IMR-90 (cell line): ENCODE measurements at regions not wholly inside any gene's neighbourhood (a gene's known extent, or its start where the extent isn't known, plus 50 kb on each side); places are given as distances from the start of the nearest gene placed in this dataset.

Experiments used
- ATAC-seq: fragments of 200-7000 bp; cut with Tn5 transposase; 2 replicates; pipeline ENCODE4 v1.9.1; 2020; ENCODE audit warnings: low read depth, mild to moderate bottlenecking, moderate library complexity
- BruUV-seq: library from RNA; stranded (reverse); fragments of 400-500 nt; replicated peaks from 2 replicates; lab custom pipeline; 2021; lab: Mats Ljungman, UMichigan
- CTCF ChIA-PET: fragments of 300-600 bp; formaldehyde crosslinking; extraction: SDS; loops from one replicate; lab custom pipeline; 2021; ENCODE audit warnings: antibody characterized with exemption; lab: Yijun Ruan, JAX
- POLR2A ChIA-PET: fragments of 300-600 bp; sonication (Branson Sonifier 250); formaldehyde crosslinking; loops from one replicate; lab custom pipeline; 2022; ENCODE audit warnings: antibody characterized with exemption; ENCODE audit not compliant: unreplicated experiment; lab: Charles Lee
- DNase-seq: peaks from one replicate; pipeline ENCODE4 v3.0.0; 2013
- H2AFZ ChIP-seq: replicated peaks from 2 replicates; pipeline ENCODE3; 2013; ENCODE audit warnings: low read length, mild to moderate bottlenecking; ENCODE audit not compliant: poor library complexity
- H2AK5ac ChIP-seq: 2 replicates; pipeline ENCODE4 v1.6.1; 2013; ENCODE audit warnings: low read depth, low read length, inconsistent platforms
- H2AK9ac ChIP-seq: replicated peaks from 2 replicates; pipeline ENCODE3; 2013; ENCODE audit warnings: mild to moderate bottlenecking, low read depth, low read length, moderate library complexity; ENCODE audit not compliant: poor library complexity
- H2BK120ac ChIP-seq: 2 replicates; pipeline ENCODE4 v1.6.1; 2013; ENCODE audit warnings: low read depth, low read length, inconsistent platforms
- H2BK15ac ChIP-seq: 3 replicates; pipeline ENCODE4 v1.6.1; 2013; ENCODE audit warnings: low read depth, low read length, inconsistent platforms
- H2BK20ac ChIP-seq: 2 replicates; pipeline ENCODE4 v1.6.1; 2013; ENCODE audit warnings: low read depth, mild to moderate bottlenecking, inconsistent platforms, low read length, moderate library complexity
- H2BK5ac ChIP-seq: 2 replicates; pipeline ENCODE4 v1.6.1; 2013; ENCODE audit warnings: mild to moderate bottlenecking, low read depth, low read length, inconsistent platforms; ENCODE audit not compliant: poor library complexity, severe bottlenecking
- H3K14ac ChIP-seq: replicated peaks from 2 replicates; pipeline ENCODE4 v1.6.1; 2013; ENCODE audit warnings: low read depth, low read length, inconsistent platforms
- H3K18ac ChIP-seq: 2 replicates; pipeline ENCODE4 v1.6.1; 2013; ENCODE audit warnings: low read depth, low read length, control low read depth
- H3K23ac ChIP-seq: 2 replicates; pipeline ENCODE4 v1.6.1; 2013; ENCODE audit warnings: low read depth, low read length, inconsistent platforms
- H3K27ac ChIP-seq: 2 replicates; pipeline ENCODE4 v1.5.1; 2013; ENCODE audit warnings: mild to moderate bottlenecking, control low read depth, low read length; ENCODE audit not compliant: insufficient read depth
- H3K27me3 ChIP-seq: 2 replicates; pipeline ENCODE4 v1.6.1; 2013; ENCODE audit warnings: low read length; ENCODE audit not compliant: control insufficient read depth, insufficient read depth
- H3K36me3 ChIP-seq: 2 replicates; pipeline ENCODE4 v1.6.1; 2013; ENCODE audit warnings: low read length, mixed read lengths; ENCODE audit not compliant: control insufficient read depth, insufficient read depth
- H3K4ac ChIP-seq: 2 replicates; pipeline ENCODE4 v1.6.1; 2013; ENCODE audit warnings: low read depth, low read length, inconsistent platforms
- H3K4me1 ChIP-seq: 2 replicates; pipeline ENCODE4 v1.6.1; 2013; ENCODE audit warnings: low read length, mixed read lengths; ENCODE audit not compliant: control insufficient read depth, insufficient read depth
- H3K4me2 ChIP-seq: 2 replicates; pipeline ENCODE4 v1.6.1; 2013; ENCODE audit warnings: low read depth, mild to moderate bottlenecking, control low read depth, low read length, moderate library complexity
- H3K4me3 ChIP-seq: 2 replicates; pipeline ENCODE4 v1.5.1; 2013; ENCODE audit warnings: low read depth, mild to moderate bottlenecking, control low read depth, low read length, moderate library complexity; ENCODE audit not compliant: insufficient read depth
- H3K56ac ChIP-seq: 2 replicates; pipeline ENCODE4 v1.6.1; 2013; ENCODE audit warnings: low read length, inconsistent platforms; ENCODE audit not compliant: insufficient read depth; ENCODE audit errors: extremely low read depth
- H3K79me1 ChIP-seq, 2 experiments: 2 replicates each; pipeline ENCODE4 v1.6.1; 2013; ENCODE audit warnings: low read length in 2 of 2, inconsistent platforms in 1 of 2, low read depth in 1 of 2
- H3K9ac ChIP-seq: 2 replicates; pipeline ENCODE4 v1.6.1; 2013; ENCODE audit warnings: low read depth, low read length, control low read depth
- H3K9me1 ChIP-seq: 2 replicates; pipeline ENCODE4 v1.6.1; 2013; ENCODE audit warnings: low read length, inconsistent platforms; ENCODE audit not compliant: insufficient read depth
- H3K9me3 ChIP-seq: 2 replicates; pipeline ENCODE4 v1.6.1; 2013; ENCODE audit warnings: low read length; ENCODE audit not compliant: control insufficient read depth, insufficient read depth
- H4K20me1 ChIP-seq: 2 replicates; pipeline ENCODE4 v1.6.1; 2013; ENCODE audit warnings: low read length, inconsistent platforms; ENCODE audit not compliant: insufficient read depth
- H4K5ac ChIP-seq: 2 replicates; pipeline ENCODE4 v1.6.1; 2013; ENCODE audit warnings: mild to moderate bottlenecking, low read depth, low read length, control low read depth
- H4K8ac ChIP-seq, 2 experiments: 2 replicates each; pipeline ENCODE4 v1.6.1; 2013; ENCODE audit warnings: low read depth in 2 of 2, low read length in 2 of 2, control low read depth in 1 of 2, inconsistent platforms in 1 of 2
- H4K91ac ChIP-seq: 2 replicates; pipeline ENCODE4 v1.6.1; 2013; ENCODE audit warnings: low read depth, low read length, inconsistent platforms; ENCODE audit not compliant: insufficient read depth
- BHLHE40 ChIP-seq: fragments of 150-350 bp; IDR thresholded peaks from 2 replicates; pipeline ENCODE4 v1.6.1; 2016; ENCODE audit warnings: mild to moderate bottlenecking, low read depth, low read length
- CEBPB ChIP-seq: IDR thresholded peaks from 2 replicates; pipeline ENCODE4 v1.6.1; 2012; ENCODE audit warnings: low read depth, low read length, improper control_type of control experiment
- RAD21 ChIP-seq: IDR thresholded peaks from 2 replicates; pipeline ENCODE4 v1.6.1; 2012; ENCODE audit warnings: low read length, improper control_type of control experiment
- WGBS, 2 experiments: methylation state at CpG; one replicate each; pipeline versions ENCODE4 v1.1.5 to v1.1.7; 2013; ENCODE audit warnings: missing lambda C conversion rate in 2 of 2; ENCODE audit not compliant: insufficient read length in 1 of 2; ENCODE audit errors: extremely low coverage in 2 of 2; 5-methylcytosine and 5-hydroxymethylcytosine counted together
- dilution Hi-C: fragments of 300-500 bp; cut with HindIII; formaldehyde crosslinking; loops from one replicate; pipeline ENCODE4 v1.14.3; 2018; ENCODE audit warnings: low sequenced_read_pairs; ENCODE audit not compliant: unreplicated experiment
- in situ Hi-C: fragments of 300-500 bp; cut with MboI; formaldehyde crosslinking; loops from 3 replicates; pipeline ENCODE4 v1.14.3; 2019; ENCODE audit warnings: low sequenced_read_pairs, inconsistent platforms, mixed read lengths
- intact Hi-C: fragments of 100-400 bp; cut with micrococcal nuclease; formaldehyde crosslinking; loops from 2 replicates; pipeline ENCODE4 v1.10.0; 2022
- TF ChIP-seq, protein P1 (sequence below): conservative IDR thresholded peaks from 2 replicates; pipeline ENCODE4 v1.5.1; 2012; ENCODE audit warnings: mild to moderate bottlenecking, low read depth, low read length, improper control_type of control experiment

DNA sequence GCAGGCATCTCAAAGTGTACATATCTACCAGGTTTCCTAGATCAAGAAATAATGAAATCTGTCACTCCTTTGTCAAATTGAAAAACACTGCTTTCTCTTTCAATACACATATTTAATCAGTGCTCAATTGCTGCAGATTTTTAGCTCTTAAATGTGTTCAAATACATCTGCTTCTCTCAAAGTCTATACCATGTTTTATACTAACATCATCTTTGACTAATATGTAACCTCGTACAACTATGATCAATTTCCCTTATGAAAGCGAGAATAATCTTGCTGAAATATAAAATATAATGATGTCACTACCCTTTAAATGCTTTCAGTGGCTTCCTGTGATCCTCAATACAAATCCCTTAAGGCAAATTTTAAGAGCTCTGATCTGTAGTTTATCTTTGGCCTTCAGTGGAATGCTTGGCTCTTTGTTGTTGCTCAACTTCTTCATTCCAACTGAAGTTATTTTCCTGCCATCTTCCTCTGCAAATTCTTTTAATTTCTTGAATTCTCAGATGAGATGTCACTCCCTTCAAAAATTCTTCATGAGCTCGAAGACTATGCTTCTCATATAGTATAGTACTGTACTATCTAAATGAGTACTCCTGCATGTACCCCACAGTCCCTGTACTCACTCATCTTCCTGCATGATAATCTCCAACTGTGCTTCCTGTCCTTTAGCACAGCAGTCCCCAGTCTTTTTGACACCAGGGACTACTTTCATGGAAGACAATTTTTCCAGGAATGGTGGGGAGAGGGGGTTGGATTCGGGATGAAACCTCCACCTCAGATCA lies 545.1 kb upstream of the GJE1 start:
- H3K4me3 ChIP-seq = no peak overlapping the region
- peak overlapping the region; percentile 99 for H3K18ac ChIP-seq
- H3K27me3 ChIP-seq = no peaks in the 10 kb centered on the region
- peak overlapping the region; percentile 38; the same call in 1 of the 2 replicates for H3K4me2 ChIP-seq
- ATAC-seq (peak; percentile 96), DNase-seq (peak; percentile 81)
- H4K5ac ChIP-seq = peak overlapping the region; percentile 95
- no peaks in the 10 kb centered on the region for H4K20me1 ChIP-seq
- H3K14ac ChIP-seq = peak overlapping the region; percentile 100
- H3K27ac ChIP-seq = peak overlapping the region; percentile 100
- H4K91ac ChIP-seq = peak overlapping the region; percentile 99
- peak overlapping the region; percentile 93 for H2BK15ac ChIP-seq
- H2BK5ac ChIP-seq = peak overlapping the region; percentile 100
- CTCF ChIA-PET = no interaction called here
- H3K23ac ChIP-seq = peak overlapping the region; percentile 95
- POLR2A ChIA-PET = no interaction called here
- intact Hi-C loops (no loop called here), dilution Hi-C loops (no loop called here), in situ Hi-C loops (no loop called here)
- H4K8ac ChIP-seq = peak overlapping the region; percentile 92 to 98
- H2AFZ ChIP-seq = peak overlapping the region; percentile 36
- peak overlapping the region; percentile 67 for H3K56ac ChIP-seq
- H3K4me1 ChIP-seq = peaks cover 6% of the 10 kb centered on the region
- no peak overlapping the region; the same call in 1 of the 2 replicates for H3K9ac ChIP-seq
- TF ChIP-seq BHLHE40 = no peak
- no peak for TF ChIP-seq RAD21
- TF ChIP-seq, protein P1, sequence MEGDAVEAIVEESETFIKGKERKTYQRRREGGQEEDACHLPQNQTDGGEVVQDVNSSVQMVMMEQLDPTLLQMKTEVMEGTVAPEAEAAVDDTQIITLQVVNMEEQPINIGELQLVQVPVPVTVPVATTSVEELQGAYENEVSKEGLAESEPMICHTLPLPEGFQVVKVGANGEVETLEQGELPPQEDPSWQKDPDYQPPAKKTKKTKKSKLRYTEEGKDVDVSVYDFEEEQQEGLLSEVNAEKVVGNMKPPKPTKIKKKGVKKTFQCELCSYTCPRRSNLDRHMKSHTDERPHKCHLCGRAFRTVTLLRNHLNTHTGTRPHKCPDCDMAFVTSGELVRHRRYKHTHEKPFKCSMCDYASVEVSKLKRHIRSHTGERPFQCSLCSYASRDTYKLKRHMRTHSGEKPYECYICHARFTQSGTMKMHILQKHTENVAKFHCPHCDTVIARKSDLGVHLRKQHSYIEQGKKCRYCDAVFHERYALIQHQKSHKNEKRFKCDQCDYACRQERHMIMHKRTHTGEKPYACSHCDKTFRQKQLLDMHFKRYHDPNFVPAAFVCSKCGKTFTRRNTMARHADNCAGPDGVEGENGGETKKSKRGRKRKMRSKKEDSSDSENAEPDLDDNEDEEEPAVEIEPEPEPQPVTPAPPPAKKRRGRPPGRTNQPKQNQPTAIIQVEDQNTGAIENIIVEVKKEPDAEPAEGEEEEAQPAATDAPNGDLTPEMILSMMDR = no peak
- TF ChIP-seq CEBPB = peak; percentile 89
- peak overlapping the region; percentile 100 for H2BK20ac ChIP-seq
- H3K4ac ChIP-seq = peak overlapping the region; percentile 98
- peak overlapping the region; percentile 99 for H2BK120ac ChIP-seq
- H3K36me3 ChIP-seq = no peaks in the 10 kb centered on the region
- no CpG with 5 or more reads among the region's 4 CpGs for WGBS, 2 experiments
- H3K9me1 ChIP-seq = no peaks in the 10 kb centered on the region
- H3K9me3 ChIP-seq = peaks cover 3% of the 10 kb centered on the region
- peak overlapping the region; percentile 99 for H2AK5ac ChIP-seq
- no TSS peak for BruUV-seq
- H2AK9ac ChIP-seq = peak overlapping the region; percentile 96
- no peaks in the 10 kb centered on the region for H3K79me1 ChIP-seq
